NB4 (cell line): ENCODE measurements at regions not wholly inside any gene's neighbourhood (a gene's known extent, or its start where the extent isn't known, plus 50 kb on each side); places are given as distances from the start of the nearest gene placed in this dataset.
"Not testable (repeated sequence)": the region's sequence is repeated elsewhere in the genome, so short reads cannot be mapped to it uniquely, and the experiment has no call there.

Experiments used
- DNase-seq: peaks from one replicate; pipeline ENCODE4 v3.0.0; 2010; ENCODE audit warnings: low read depth
- H3K4me3 ChIP-seq: one replicate; pipeline ENCODE4 v1.5.1; 2011; ENCODE audit warnings: mild to moderate bottlenecking, low read depth, low read length, moderate library complexity
- CTCF ChIP-seq: IDR thresholded peaks from one replicate; pipeline ENCODE4 v1.5.1; 2012; ENCODE audit warnings: low read depth, low read length
- MAX ChIP-seq: IDR thresholded peaks from 2 replicates; pipeline ENCODE4 v1.6.1; 2011; ENCODE audit warnings: low read depth, low read length
- MYC ChIP-seq: IDR thresholded peaks from 2 replicates; pipeline ENCODE4 v1.6.1; 2011; ENCODE audit warnings: low read depth, low read length
- POLR2A ChIP-seq: IDR thresholded peaks from 2 replicates; pipeline ENCODE4 v1.6.1; 2011; ENCODE audit warnings: mild to moderate bottlenecking; ENCODE audit not compliant: insufficient read length; ENCODE audit errors: extremely low read depth

GRCh38 chr5:4020400-4020799, 424.8 kb downstream of the IRX1 start:
- DNase-seq, result no peak
- no peak overlapping the region for H3K4me3 ChIP-seq
- TF ChIP-seq MAX (no peak), POLR2A (no peak)

GRCh38 chr5:4022056-4022670, 426.5 kb downstream of the IRX1 start:
- TF ChIP-seq POLR2A (no peak), MAX (no peak), CTCF (no peak), MYC (no peak)
- no peak overlapping the region for H3K4me3 ChIP-seq

GRCh38 chr5:4023091-4023752, 427.6 kb downstream of the IRX1 start:
- no peak for TF ChIP-seq POLR2A
- no peak for DNase-seq
- H3K4me3 ChIP-seq, result no peak overlapping the region

More at GRCh38 chr5:4022056-4022670, 426.5 kb downstream of the IRX1 start:
- DNase-seq, result no peak

GRCh38 chr5:4023753-4024335, 428.2 kb downstream of the IRX1 start:
- no peak for DNase-seq
- TF ChIP-seq POLR2A, result no peak
- TF ChIP-seq MYC, result no peak
- TF ChIP-seq CTCF, result no peak
- no peak for TF ChIP-seq MAX
- H3K4me3 ChIP-seq, result no peak overlapping the region

- no peak for DNase-seq
- TF ChIP-seq POLR2A (no peak), CTCF (no peak), MAX (no peak), MYC (no peak)
- no peak overlapping the region for H3K4me3 ChIP-seq
These were observed 431.6 kb downstream of the IRX1 start for GRCh38 chr5:4027088-4027734.

GRCh38 chr5:4028384-4028783, 432.8 kb downstream of the IRX1 start:
- DNase-seq, result no peak
- no peak overlapping the region for H3K4me3 ChIP-seq
- no peak for TF ChIP-seq MYC
- no peak for TF ChIP-seq POLR2A
- TF ChIP-seq MAX, result no peak
- TF ChIP-seq CTCF, result no peak

GRCh38 chr5:4033546-4033945, 437.9 kb downstream of the IRX1 start:
- H3K4me3 ChIP-seq, DNase-seq: not testable (repeated sequence)
